Stomach (tissue), 8 donors: ENCODE measurements at regions not wholly inside any gene's neighbourhood (a gene's known extent, or its start where the extent isn't known, plus 50 kb on each side); places are given as distances from the start of the nearest gene placed in this dataset.

Experiments used
- DNase-seq, 2 donors: peaks; one replicate each; pipeline versions ENCODE4 v3.0.0 to v3.0.0-alpha.2; 2013 to 2019
- H3K27ac ChIP-seq, 5 donors: fragments of 200-600 bp in 4 of 5; sonication (generic) in 4 of 5; one replicate each; pipeline ENCODE4 v1.5.1; 2013 to 2019; ENCODE audit warnings: mild to moderate bottlenecking in 1 of 5, moderate library complexity in 1 of 5
- H3K27me3 ChIP-seq, 3 donors: fragments of 200-600 bp; sonication (generic); one replicate each; pipeline ENCODE4 v1.5.1; 2017 to 2019; ENCODE audit warnings: mixed run types in 1 of 3
- H3K36me3 ChIP-seq, 4 donors: fragments of 200-600 bp; sonication (generic); 1 replicate in 3 of 4; 2 replicates in 1 of 4; pipeline ENCODE4 v1.5.1; 2016 to 2019
- H3K4me1 ChIP-seq, 4 donors: fragments of 200-600 bp; sonication (generic); one replicate each; pipeline ENCODE4 v1.5.1; 2016 to 2019
- H3K4me3 ChIP-seq, 4 donors: fragments of 200-600 bp; sonication (generic) in 3 of 4; one replicate each; pipeline ENCODE4 v1.5.1; 2016 to 2019; ENCODE audit warnings: mild to moderate bottlenecking in 1 of 4
- H3K9me3 ChIP-seq, 4 donors: fragments of 200-600 bp; sonication (generic); one replicate each; pipeline ENCODE4 v1.5.1; 2016 to 2019
- CTCF ChIP-seq, 7 experiments: fragments of 450-650 bp in 4 of 7; fragments of 200-600 bp in 3 of 7; sonication (generic) in 3 of 7; IDR thresholded peaks; one replicate each; pipeline ENCODE4 v1.5.1; 2016 to 2019; ENCODE audit warnings: antibody characterized with exemption in 7 of 7, control low read depth in 2 of 7, mild to moderate bottlenecking in 1 of 7
- EP300 ChIP-seq: sonication (generic); formaldehyde crosslinking; IDR thresholded peaks from one replicate; pipeline ENCODE4 v1.6.1; 2017; ENCODE audit warnings: antibody characterized with exemption
- POLR2A ChIP-seq, 4 donors: fragments of 450-650 bp; IDR thresholded peaks; one replicate each; pipeline ENCODE4 v1.6.1; 2016; ENCODE audit warnings: antibody characterized with exemption in 4 of 4, control low read depth in 2 of 4, mild to moderate bottlenecking in 1 of 4, moderate library complexity in 1 of 4
- POLR2AphosphoS5 ChIP-seq, 3 donors: sonication (generic); formaldehyde crosslinking; IDR thresholded peaks; one replicate each; pipeline ENCODE4 v1.6.1; 2016; ENCODE audit warnings: antibody characterized with exemption in 3 of 3
- WGBS, 5 donors: extraction: QIAGEN DNeasy Blood & Tissue Kit in 3 of 5; methylation state at CpG; one replicate each; pipeline versions ENCODE4 v1.1.5 to v1.1.7; 2013 to 2018; 5-methylcytosine and 5-hydroxymethylcytosine counted together
- intact Hi-C: fragments of 100-400 bp; cut with DNase I; formaldehyde crosslinking; loops from one replicate; pipeline ENCODE4 v1.15.1; 2023; ENCODE audit warnings: low total_unique reads
- donor health status: healthy with polysubstance abuse.
- donor health status: Bipolar disorder and iron deficiency.
- donor health status: healthy.

DNA sequence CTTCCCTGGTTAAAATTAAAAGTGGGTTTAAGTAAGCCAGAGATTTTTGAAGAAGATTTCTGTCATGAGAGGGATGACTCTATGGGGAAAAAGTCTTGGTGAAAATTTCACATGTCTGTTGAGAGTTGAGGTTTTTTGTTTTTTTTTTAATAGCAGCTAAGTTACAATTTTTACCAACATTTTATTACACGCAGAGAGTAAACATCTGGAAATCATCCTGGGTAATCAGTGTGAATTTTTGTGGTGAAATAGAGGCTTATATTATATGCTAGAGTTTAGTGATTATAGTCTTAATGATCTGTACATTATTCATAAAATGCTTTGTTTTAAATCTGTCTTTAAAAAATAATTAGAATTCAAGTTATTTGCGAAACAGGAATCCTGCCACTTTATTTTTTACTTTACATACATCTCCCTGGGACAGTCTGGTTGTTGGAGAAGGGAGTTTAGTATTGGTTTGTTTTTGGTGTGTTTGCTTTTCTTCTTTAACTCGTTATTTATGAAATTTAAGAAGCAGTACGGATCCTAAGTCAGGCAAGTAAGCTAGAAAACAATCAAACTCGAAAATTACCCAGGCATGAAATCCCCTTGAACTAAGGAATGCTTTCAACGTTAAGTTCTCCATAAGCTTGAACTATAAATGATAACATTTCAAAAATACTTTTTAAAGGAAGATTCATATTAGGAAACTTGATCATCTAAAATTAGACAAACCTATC is 143.4 kb upstream of the TSC22D2 start:
- intact Hi-C loops, result no loop called here

GRCh38 chr3:150261958-150262357 is 146.1 kb upstream of the TSC22D2 start:
- Histone ChIP-seq H3K9me3 (no peaks in the 10 kb centered on the region), H3K27me3 (no peaks in the 10 kb centered on the region), H3K4me3 (no peak overlapping the region), H3K4me1 (peaks cover 0 to 6% (median 2%) of the 10 kb centered on the region in 4 donors), H3K27ac (no peak overlapping the region), H3K36me3 (no peaks in the 10 kb centered on the region)
- intact Hi-C loops, result no loop called here
- WGBS, 5 donors, result 69 to 86% (median 82%) methylated on average over 2 of the region's 2 CpGs
- DNase-seq, result no peak
- TF ChIP-seq CTCF (IDR thresholded peaks at IDR 0.05) (no peak), POLR2A (IDR thresholded peaks at IDR 0.05) (no peak), POLR2AphosphoS5 (IDR thresholded peaks at IDR 0.05) (no peak), EP300 (no peak)

More for the DNA sequence above, 143.4 kb upstream of the TSC22D2 start:
- no peaks in the 10 kb centered on the region for H3K9me3 ChIP-seq
- DNase-seq, result no peak
- H3K27ac ChIP-seq, result no peak overlapping the region
- H3K4me3 ChIP-seq, result no peak overlapping the region
- WGBS, 5 donors, result 67 to 79% (median 72%) methylated on average over 6 of the region's 6 CpGs
- no peaks in the 10 kb centered on the region for H3K36me3 ChIP-seq
- no peaks in the 10 kb centered on the region for H3K27me3 ChIP-seq
- TF ChIP-seq EP300 (no peak), POLR2AphosphoS5 (IDR thresholded peaks at IDR 0.05) (no peak), CTCF (IDR thresholded peaks at IDR 0.05) (no peak), POLR2A (IDR thresholded peaks at IDR 0.05) (no peak)
- peaks cover 0 to 6% (median 2%) of the 10 kb centered on the region in 4 donors for H3K4me1 ChIP-seq

DNA sequence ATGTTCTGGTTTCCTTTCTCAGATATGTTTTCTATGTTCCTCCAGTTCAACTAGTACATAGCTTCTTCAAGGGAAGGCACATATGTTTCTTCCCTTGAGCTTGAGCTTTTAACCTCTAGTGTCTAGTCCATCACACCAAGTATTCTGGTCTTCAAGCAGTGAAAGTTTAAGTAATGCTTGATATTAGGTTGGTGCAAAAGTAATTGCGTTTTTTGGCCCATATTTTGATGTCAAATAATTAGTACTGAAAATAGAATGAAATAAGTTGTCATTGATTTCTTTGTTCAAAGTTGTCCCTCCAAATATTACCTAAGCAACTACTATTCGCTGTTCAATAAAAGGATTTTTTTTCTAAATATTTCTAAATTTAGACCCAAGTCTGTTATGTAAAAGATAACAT is 146.7 kb upstream of the TSC22D2 start:
- Histone ChIP-seq H3K4me1 (peaks cover 0 to 6% (median 2%) of the 10 kb centered on the region in 4 donors), H3K27me3 (no peaks in the 10 kb centered on the region), H3K4me3 (no peak overlapping the region), H3K9me3 (no peaks in the 10 kb centered on the region), H3K27ac (no peak overlapping the region), H3K36me3 (no peaks in the 10 kb centered on the region)
- 83 to 91% (median 87%) methylated on average over 2 of the region's 2 CpGs for WGBS, 5 donors
- TF ChIP-seq CTCF (IDR thresholded peaks at IDR 0.05) (no peak), POLR2AphosphoS5 (IDR thresholded peaks at IDR 0.05) (no peak), POLR2A (IDR thresholded peaks at IDR 0.05) (no peak), EP300 (no peak)
- intact Hi-C loops, result no loop called here
- DNase-seq, result no peak

DNA sequence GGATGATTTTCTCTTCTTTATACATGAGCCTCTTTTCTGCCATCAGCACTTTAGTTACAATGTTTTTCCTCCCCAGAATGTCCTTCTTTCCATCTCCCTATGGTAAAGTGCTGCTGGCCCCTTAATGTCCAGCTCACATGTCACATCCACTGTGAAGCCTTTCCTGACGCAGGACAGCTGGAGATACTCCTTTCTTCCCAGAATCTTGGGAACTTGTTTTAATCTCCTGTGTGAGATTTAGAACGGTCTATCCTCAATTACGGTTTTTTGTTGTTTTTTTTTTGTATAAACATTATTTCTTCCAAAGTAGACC is 147.7 kb upstream of the TSC22D2 start:
- intact Hi-C loops, result no loop called here
- no peak for DNase-seq
- peaks cover 5 to 10% (median 7%) of the 10 kb centered on the region in 4 donors for H3K4me1 ChIP-seq
- no peaks in the 10 kb centered on the region for H3K27me3 ChIP-seq
- H3K9me3 ChIP-seq, result no peaks in the 10 kb centered on the region
- H3K27ac ChIP-seq, result no peak overlapping the region
- H3K36me3 ChIP-seq, result no peaks in the 10 kb centered on the region
- TF ChIP-seq POLR2A (IDR thresholded peaks at IDR 0.05) (no peak), EP300 (no peak), POLR2AphosphoS5 (IDR thresholded peaks at IDR 0.05) (no peak), CTCF (IDR thresholded peaks at IDR 0.05) (no peak)
- WGBS, 5 donors, result 52 to 83% (median 67%) methylated on average over 3 of the region's 3 CpGs
- no peak overlapping the region for H3K4me3 ChIP-seq
